ENCODE measurements at regions not wholly inside any gene's neighbourhood (a gene's known extent, or its start where the extent isn't known, plus 50 kb on each side); places are given as distances from the start of the nearest gene placed in this dataset.
"Not testable (repeated sequence)": the region's sequence is repeated elsewhere in the genome, so short reads cannot be mapped to it uniquely, and the experiment has no call there.

DNA sequence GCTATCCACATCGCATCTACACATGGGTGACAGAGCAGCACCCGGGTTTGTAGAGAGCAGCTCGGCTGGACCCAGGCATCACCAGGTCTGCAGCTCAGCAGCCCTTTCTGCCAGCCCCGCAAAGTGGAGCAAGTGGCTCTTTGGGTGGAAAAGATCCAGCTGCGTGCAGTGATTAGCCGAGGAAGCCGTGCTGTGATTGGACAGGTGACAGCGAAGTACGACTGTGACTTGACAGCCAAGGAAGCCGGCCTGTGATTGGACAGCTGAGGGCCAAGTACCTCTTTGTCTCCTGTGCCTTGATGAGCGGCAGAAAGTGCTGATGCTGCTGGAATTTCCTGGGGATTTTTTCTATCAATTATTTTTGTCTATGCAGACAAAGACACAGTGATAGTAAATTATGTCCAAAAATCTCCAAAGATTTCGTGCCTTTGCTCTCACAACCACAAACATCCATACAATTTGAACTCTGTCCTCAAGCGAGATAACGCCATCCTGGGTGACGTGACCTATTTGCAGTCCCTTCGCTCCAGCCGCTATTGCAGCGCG, 62.3 kb upstream of the GPR31 start:
- Histone ChIP-seq H3K4me3 (ENCODE audit: low read depth, low read length) (no peak overlapping the region), H3K36me3 (ENCODE audit: control insufficient read depth in 2 of 2, insufficient read depth in 1 of 2, low read length in 2 of 2) (no peaks in the 10 kb centered on the region), H3K4me1 (ENCODE audit: control insufficient read depth, insufficient read depth, low read length) (no peaks in the 10 kb centered on the region), H3K9me3 (ENCODE audit: control insufficient read depth, insufficient read depth, low read depth, low read length) (no peaks in the 10 kb centered on the region), H3K27ac (ENCODE audit: extremely low read depth, low read depth, low read length) (no peak overlapping the region)
- CTCF ChIA-PET: interaction anchor here (0.6 to 2.4 kb wide), 6 partner anchors 48 to 1781 kb away, joined by 3 to 13 read pairs (median 4); partner anchors contain the start of gene UNC93A
- POLR2A ChIA-PET: interaction anchor here (0.6 kb wide), 1 partner anchor 293 kb away, joined by 9 read pairs; no protein-coding TSS in a partner anchor
- TF ChIP-seq, protein P1, sequence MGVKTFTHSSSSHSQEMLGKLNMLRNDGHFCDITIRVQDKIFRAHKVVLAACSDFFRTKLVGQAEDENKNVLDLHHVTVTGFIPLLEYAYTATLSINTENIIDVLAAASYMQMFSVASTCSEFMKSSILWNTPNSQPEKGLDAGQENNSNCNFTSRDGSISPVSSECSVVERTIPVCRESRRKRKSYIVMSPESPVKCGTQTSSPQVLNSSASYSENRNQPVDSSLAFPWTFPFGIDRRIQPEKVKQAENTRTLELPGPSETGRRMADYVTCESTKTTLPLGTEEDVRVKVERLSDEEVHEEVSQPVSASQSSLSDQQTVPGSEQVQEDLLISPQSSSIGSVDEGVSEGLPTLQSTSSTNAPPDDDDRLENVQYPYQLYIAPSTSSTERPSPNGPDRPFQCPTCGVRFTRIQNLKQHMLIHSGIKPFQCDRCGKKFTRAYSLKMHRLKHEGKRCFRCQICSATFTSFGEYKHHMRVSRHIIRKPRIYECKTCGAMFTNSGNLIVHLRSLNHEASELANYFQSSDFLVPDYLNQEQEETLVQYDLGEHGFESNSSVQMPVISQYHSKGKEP (tag by site-specific recombination; IDR thresholded peaks at IDR 0.05): no peak
- no peak for TF ChIP-seq OVOL3 (tag by site-specific recombination; IDR thresholded peaks at IDR 0.05)
- TF ChIP-seq, protein P2, sequence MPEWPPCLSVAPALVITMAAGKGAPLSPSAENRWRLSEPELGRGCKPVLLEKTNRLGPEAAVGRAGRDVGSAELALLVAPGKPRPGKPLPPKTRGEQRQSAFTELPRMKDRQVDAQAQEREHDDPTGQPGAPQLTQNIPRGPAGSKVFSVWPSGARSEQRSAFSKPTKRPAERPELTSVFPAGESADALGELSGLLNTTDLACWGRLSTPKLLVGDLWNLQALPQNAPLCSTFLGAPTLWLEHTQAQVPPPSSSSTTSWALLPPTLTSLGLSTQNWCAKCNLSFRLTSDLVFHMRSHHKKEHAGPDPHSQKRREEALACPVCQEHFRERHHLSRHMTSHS (tag by site-specific recombination; IDR thresholded peaks at IDR 0.05): no peak
- TF ChIP-seq ZNF10 (tag by site-specific recombination; IDR thresholded peaks at IDR 0.05): no peak
- no peak for TF ChIP-seq SP7 (tag by site-specific recombination; IDR thresholded peaks at IDR 0.05)
- no peak for TF ChIP-seq ZNF37A (tag by site-specific recombination; IDR thresholded peaks at IDR 0.05)
- no peak for TF ChIP-seq GLI2 (tag by site-specific recombination; IDR thresholded peaks at IDR 0.05; ENCODE audit: borderline replicate concordance, low read depth)
- no peak for TF ChIP-seq ZNF354C (tag by site-specific recombination; IDR thresholded peaks at IDR 0.05; ENCODE audit: borderline replicate concordance, low read depth)
- TF ChIP-seq ZNF214 (tag by site-specific recombination; IDR thresholded peaks at IDR 0.05; ENCODE audit: borderline replicate concordance): no peak
- TF ChIP-seq BCL11A (tag by site-specific recombination; IDR thresholded peaks at IDR 0.05; ENCODE audit: low read depth): no peak
- TF ChIP-seq ZNF274 (IDR thresholded peaks at IDR 0.05; ENCODE audit: low read length): no peak
- TF ChIP-seq ZNF274 (tag by site-specific recombination; IDR thresholded peaks at IDR 0.05; ENCODE audit: borderline replicate concordance): no peak
- TF ChIP-seq ZNF114 (tag by site-specific recombination; IDR thresholded peaks at IDR 0.05): no peak
- TF ChIP-seq, protein P3, sequence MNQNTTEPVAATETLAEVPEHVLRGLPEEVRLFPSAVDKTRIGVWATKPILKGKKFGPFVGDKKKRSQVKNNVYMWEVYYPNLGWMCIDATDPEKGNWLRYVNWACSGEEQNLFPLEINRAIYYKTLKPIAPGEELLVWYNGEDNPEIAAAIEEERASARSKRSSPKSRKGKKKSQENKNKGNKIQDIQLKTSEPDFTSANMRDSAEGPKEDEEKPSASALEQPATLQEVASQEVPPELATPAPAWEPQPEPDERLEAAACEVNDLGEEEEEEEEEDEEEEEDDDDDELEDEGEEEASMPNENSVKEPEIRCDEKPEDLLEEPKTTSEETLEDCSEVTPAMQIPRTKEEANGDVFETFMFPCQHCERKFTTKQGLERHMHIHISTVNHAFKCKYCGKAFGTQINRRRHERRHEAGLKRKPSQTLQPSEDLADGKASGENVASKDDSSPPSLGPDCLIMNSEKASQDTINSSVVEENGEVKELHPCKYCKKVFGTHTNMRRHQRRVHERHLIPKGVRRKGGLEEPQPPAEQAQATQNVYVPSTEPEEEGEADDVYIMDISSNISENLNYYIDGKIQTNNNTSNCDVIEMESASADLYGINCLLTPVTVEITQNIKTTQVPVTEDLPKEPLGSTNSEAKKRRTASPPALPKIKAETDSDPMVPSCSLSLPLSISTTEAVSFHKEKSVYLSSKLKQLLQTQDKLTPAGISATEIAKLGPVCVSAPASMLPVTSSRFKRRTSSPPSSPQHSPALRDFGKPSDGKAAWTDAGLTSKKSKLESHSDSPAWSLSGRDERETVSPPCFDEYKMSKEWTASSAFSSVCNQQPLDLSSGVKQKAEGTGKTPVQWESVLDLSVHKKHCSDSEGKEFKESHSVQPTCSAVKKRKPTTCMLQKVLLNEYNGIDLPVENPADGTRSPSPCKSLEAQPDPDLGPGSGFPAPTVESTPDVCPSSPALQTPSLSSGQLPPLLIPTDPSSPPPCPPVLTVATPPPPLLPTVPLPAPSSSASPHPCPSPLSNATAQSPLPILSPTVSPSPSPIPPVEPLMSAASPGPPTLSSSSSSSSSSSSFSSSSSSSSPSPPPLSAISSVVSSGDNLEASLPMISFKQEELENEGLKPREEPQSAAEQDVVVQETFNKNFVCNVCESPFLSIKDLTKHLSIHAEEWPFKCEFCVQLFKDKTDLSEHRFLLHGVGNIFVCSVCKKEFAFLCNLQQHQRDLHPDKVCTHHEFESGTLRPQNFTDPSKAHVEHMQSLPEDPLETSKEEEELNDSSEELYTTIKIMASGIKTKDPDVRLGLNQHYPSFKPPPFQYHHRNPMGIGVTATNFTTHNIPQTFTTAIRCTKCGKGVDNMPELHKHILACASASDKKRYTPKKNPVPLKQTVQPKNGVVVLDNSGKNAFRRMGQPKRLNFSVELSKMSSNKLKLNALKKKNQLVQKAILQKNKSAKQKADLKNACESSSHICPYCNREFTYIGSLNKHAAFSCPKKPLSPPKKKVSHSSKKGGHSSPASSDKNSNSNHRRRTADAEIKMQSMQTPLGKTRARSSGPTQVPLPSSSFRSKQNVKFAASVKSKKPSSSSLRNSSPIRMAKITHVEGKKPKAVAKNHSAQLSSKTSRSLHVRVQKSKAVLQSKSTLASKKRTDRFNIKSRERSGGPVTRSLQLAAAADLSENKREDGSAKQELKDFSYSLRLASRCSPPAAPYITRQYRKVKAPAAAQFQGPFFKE (tag by site-specific recombination; IDR thresholded peaks at IDR 0.05; ENCODE audit: borderline replicate concordance): no peak
- no peak for TF ChIP-seq ZNF548 (tag by site-specific recombination; IDR thresholded peaks at IDR 0.05)

DNA sequence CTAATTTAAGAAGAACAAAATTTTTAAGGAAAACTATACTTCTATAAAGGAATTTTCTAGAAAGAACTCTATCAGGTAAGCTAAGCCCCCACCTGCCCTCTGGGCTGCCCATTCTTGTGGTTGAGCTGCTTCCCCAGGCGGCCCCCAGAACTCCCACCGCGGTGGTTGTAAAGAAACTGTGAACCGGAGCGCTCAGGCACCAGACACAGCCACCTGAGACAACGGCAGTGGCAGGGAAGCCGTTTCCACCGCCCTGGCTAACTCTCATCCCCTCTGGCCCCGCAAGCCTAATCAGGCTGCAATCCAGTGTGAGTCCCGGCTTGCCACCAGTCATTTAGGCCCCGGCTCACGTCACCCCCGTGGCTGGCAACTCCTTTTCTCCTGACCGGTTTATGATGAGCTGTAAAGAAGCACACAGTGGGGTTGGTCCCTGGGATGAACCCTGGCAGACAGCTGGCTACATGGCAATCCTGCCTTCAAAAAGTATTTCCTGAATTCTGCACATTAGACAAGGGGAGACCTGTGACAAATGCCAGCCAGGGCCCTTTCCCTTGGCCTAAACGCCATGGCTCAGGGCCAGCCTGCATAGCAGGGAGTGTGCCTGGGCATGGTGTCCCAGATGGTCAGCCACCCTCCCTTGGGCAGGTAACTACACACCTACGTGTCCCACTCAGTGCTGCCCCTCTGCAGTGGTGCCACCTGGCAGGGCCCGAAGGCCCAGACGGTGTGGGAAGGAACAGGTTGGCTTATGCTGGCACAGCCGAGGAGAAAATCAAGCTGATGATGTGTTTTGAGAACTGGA, 63.8 kb upstream of the GPR31 start:
- no peaks in the 10 kb centered on the region for H3K9me3 ChIP-seq (ENCODE audit: control insufficient read depth, insufficient read depth, low read depth, low read length)
- no peak overlapping the region for H3K27ac ChIP-seq (ENCODE audit: extremely low read depth, low read depth, low read length)
- no peaks in the 10 kb centered on the region for H3K36me3 ChIP-seq (ENCODE audit: control insufficient read depth in 2 of 2, insufficient read depth in 1 of 2, low read length in 2 of 2)
- CTCF ChIA-PET: interaction anchor here (1.0 kb wide), 1 partner anchor 686 kb away, joined by 3 read pairs; no protein-coding TSS in a partner anchor
- POLR2A ChIA-PET: interaction anchor here (0.7 kb wide), 1 partner anchor 9 kb away, joined by 3 read pairs; no protein-coding TSS in a partner anchor
- TF ChIP-seq ZNF707 (tag by site-specific recombination; IDR thresholded peaks at IDR 0.05) (no peak), ZNF596 (tag by site-specific recombination; IDR thresholded peaks at IDR 0.05) (no peak), ZNF510 (tag by site-specific recombination; IDR thresholded peaks at IDR 0.05; ENCODE audit: insufficient replicate concordance) (no peak)
- H3K4me3 ChIP-seq (ENCODE audit: low read depth, low read length): no peak overlapping the region
- no peaks in the 10 kb centered on the region for H3K4me1 ChIP-seq (ENCODE audit: control insufficient read depth, insufficient read depth, low read length)

DNA sequence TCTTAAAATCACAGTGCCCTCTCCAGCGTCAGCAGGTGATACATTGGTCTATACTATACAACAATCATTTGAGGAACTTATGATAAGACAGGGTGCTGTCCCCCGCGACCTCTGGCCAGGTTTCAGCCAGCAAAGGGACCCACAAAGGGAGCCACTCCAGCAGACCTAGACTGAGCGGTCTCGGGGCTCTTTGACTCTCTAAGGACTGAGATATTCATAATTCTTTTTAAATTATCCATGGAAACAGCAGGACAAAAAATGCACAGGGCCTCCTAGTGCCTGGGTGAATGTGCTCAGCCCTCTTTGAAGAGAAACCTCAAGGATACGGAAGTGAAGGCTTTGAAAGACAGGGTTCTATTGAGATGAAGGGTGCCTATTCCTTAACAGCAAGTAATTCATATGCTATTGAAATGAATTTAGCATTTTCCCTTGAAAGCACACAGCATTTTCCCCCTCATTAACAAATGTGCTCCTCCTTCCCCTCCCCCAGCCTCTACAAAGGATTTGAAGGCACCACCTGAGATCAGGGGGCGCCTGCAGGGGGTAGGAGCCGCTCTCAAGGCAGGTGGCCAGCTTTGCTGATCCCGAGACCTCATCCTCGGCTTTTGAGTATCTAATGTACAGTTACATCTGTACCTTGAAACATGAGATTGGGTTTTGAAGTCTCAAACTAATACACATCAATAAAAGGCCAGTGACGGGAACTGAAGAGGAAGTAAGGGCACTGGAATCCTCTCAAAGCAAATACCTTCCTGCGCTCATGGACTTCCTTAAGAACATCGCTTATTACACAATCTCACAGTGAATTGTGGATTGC, 65.3 kb upstream of the UNC93A start:
- H3K9me3 ChIP-seq (ENCODE audit: control insufficient read depth, insufficient read depth, low read depth, low read length); POLR2A ChIA-PET; H3K4me3 ChIP-seq (ENCODE audit: low read depth, low read length); H3K36me3 ChIP-seq (ENCODE audit: control insufficient read depth in 2 of 2, insufficient read depth in 1 of 2, low read length in 2 of 2); CTCF ChIA-PET; H3K27ac ChIP-seq (ENCODE audit: extremely low read depth, low read depth, low read length); H3K4me1 ChIP-seq (ENCODE audit: control insufficient read depth, insufficient read depth, low read length): not testable (repeated sequence)
